ENCODE measurements at regions not wholly inside any gene's neighbourhood (a gene's known extent, or its start where the extent isn't known, plus 50 kb on each side); places are given as distances from the start of the nearest gene placed in this dataset.
"Not testable (repeated sequence)": the region's sequence is repeated elsewhere in the genome, so short reads cannot be mapped to it uniquely, and the experiment has no call there.

DNA sequence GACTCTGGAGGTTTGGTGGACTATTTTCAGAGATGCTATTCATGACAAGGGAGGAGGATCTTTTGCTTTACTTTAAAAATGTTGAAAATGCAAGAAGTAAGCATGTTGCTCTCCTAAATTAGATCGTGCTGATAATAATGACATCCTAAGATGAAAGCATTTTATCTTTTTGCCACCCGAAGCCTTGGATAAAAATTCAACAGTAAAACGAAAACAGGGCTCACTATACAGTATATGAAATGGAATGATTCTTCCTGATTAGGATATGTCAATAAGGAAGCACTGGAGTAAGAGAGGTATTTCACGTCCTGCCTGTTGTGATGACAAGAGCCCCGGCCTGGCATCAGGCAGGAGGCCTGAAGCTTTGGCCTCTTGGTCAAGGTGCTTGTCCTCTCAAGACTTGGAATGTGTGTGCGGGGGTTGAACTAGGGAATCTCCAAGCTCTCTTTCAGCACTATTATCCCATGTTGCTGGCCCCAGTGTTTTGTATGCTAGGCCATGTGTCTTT lies 306.0 kb downstream of the MTX2 start:
- Histone ChIP-seq H3K27ac (ENCODE audit: extremely low read depth, low read depth, low read length) (no peak overlapping the region), H3K9me3 (ENCODE audit: control insufficient read depth, insufficient read depth, low read depth, low read length) (no peaks in the 10 kb centered on the region), H3K36me3 (ENCODE audit: control insufficient read depth in 2 of 2, insufficient read depth in 1 of 2, low read length in 2 of 2) (no peaks in the 10 kb centered on the region), H3K4me1 (ENCODE audit: control insufficient read depth, insufficient read depth, low read length) (no peaks in the 10 kb centered on the region), H3K4me3 (ENCODE audit: low read depth, low read length) (no peak overlapping the region)
- CTCF ChIA-PET = interaction anchor here (0.9 kb wide), 1 partner anchor 21 kb away, joined by 4 read pairs; no protein-coding TSS in a partner anchor
- TF ChIP-seq ZNF350 (tag by site-specific recombination; IDR thresholded peaks at IDR 0.05) = no peak
- no peak for TF ChIP-seq ZNF768 (tag by site-specific recombination; IDR thresholded peaks at IDR 0.05)
- no peak for TF ChIP-seq ZNF626 (tag by site-specific recombination; IDR thresholded peaks at IDR 0.05)
- TF ChIP-seq ZFP69B (tag by site-specific recombination; IDR thresholded peaks at IDR 0.05) = no peak
- TF ChIP-seq, protein P1, sequence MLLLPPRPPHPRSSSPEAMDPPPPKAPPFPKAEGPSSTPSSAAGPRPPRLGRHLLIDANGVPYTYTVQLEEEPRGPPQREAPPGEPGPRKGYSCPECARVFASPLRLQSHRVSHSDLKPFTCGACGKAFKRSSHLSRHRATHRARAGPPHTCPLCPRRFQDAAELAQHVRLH (tag by site-specific recombination; IDR thresholded peaks at IDR 0.05) = no peak
- TF ChIP-seq ZNF239 (tag by site-specific recombination; IDR thresholded peaks at IDR 0.05) = no peak
- TF ChIP-seq, protein P2, sequence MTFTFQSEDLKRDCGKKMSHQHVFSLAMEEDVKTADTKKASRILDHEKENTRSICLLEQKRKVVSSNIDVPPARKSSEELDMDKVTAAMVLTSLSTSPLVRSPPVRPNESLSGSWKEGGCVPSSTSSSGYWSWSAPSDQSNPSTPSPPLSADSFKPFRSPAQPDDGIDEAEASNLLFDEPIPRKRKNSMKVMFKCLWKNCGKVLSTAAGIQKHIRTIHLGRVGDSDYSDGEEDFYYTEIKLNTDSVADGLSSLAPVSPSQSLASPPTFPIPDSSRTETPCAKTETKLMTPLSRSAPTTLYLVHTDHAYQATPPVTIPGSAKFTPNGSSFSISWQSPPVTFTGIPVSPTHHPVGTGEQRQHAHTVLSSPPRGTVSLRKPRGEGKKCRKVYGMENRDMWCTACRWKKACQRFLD (tag by site-specific recombination; IDR thresholded peaks at IDR 0.05) = no peak
- TF ChIP-seq ZNF514 (tag by site-specific recombination; IDR thresholded peaks at IDR 0.05) = no peak
- no peak for TF ChIP-seq PRDM1 (tag by site-specific recombination; IDR thresholded peaks at IDR 0.05)
- TF ChIP-seq, protein P3, sequence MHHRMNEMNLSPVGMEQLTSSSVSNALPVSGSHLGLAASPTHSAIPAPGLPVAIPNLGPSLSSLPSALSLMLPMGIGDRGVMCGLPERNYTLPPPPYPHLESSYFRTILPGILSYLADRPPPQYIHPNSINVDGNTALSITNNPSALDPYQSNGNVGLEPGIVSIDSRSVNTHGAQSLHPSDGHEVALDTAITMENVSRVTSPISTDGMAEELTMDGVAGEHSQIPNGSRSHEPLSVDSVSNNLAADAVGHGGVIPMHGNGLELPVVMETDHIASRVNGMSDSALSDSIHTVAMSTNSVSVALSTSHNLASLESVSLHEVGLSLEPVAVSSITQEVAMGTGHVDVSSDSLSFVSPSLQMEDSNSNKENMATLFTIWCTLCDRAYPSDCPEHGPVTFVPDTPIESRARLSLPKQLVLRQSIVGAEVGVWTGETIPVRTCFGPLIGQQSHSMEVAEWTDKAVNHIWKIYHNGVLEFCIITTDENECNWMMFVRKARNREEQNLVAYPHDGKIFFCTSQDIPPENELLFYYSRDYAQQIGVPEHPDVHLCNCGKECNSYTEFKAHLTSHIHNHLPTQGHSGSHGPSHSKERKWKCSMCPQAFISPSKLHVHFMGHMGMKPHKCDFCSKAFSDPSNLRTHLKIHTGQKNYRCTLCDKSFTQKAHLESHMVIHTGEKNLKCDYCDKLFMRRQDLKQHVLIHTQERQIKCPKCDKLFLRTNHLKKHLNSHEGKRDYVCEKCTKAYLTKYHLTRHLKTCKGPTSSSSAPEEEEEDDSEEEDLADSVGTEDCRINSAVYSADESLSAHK (tag by site-specific recombination; IDR thresholded peaks at IDR 0.05) = no peak
- POLR2A ChIA-PET = no interaction called here

DNA sequence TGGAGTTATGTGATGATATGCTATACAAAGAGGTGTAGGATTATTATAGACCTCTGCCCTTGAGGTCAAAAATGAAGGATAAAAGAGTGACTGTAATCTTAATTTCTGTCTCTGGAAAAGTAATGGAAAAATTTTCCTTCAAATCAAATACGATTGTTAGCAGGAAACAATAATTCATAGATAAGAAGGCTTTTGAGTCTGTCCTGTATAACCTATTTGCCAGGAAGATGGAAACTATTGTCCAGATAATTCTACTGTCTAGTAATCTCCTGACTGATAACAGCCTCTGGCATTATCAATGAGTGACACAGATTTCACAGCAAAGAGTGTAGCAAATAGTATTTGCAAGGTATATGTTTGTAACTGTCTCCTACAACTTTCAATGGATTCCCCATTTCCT lies 307.8 kb downstream of the MTX2 start:
- H3K4me3 ChIP-seq (ENCODE audit: low read depth, low read length) = no peak overlapping the region
- ChIA-PET POLR2A (no interaction called here), CTCF (no interaction called here)
- H3K9me3 ChIP-seq (ENCODE audit: control insufficient read depth, insufficient read depth, low read depth, low read length) = no peaks in the 10 kb centered on the region
- no peak overlapping the region for H3K27ac ChIP-seq (ENCODE audit: extremely low read depth, low read depth, low read length)
- TF ChIP-seq ZNF426 (tag by site-specific recombination; IDR thresholded peaks at IDR 0.05) = no peak
- TF ChIP-seq ZNF394 (tag by site-specific recombination; IDR thresholded peaks at IDR 0.05; ENCODE audit: borderline replicate concordance) = no peak
- TF ChIP-seq, protein P4, sequence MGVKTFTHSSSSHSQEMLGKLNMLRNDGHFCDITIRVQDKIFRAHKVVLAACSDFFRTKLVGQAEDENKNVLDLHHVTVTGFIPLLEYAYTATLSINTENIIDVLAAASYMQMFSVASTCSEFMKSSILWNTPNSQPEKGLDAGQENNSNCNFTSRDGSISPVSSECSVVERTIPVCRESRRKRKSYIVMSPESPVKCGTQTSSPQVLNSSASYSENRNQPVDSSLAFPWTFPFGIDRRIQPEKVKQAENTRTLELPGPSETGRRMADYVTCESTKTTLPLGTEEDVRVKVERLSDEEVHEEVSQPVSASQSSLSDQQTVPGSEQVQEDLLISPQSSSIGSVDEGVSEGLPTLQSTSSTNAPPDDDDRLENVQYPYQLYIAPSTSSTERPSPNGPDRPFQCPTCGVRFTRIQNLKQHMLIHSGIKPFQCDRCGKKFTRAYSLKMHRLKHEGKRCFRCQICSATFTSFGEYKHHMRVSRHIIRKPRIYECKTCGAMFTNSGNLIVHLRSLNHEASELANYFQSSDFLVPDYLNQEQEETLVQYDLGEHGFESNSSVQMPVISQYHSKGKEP (tag by site-specific recombination; IDR thresholded peaks at IDR 0.05) = no peak
- no peak for TF ChIP-seq ZNF184 (tag by site-specific recombination; IDR thresholded peaks at IDR 0.05)
- TF ChIP-seq ZNF248 (tag by site-specific recombination; IDR thresholded peaks at IDR 0.05) = no peak
- TF ChIP-seq BCL11A (tag by site-specific recombination; IDR thresholded peaks at IDR 0.05; ENCODE audit: low read depth) = no peak
- TF ChIP-seq ZNF114 (tag by site-specific recombination; IDR thresholded peaks at IDR 0.05) = no peak
- TF ChIP-seq PRDM1 (tag by site-specific recombination; IDR thresholded peaks at IDR 0.05) = no peak
- H3K36me3 ChIP-seq (ENCODE audit: control insufficient read depth in 2 of 2, insufficient read depth in 1 of 2, low read length in 2 of 2) = no peaks in the 10 kb centered on the region
- peaks cover under 1% of the 10 kb centered on the region for H3K4me1 ChIP-seq (ENCODE audit: control insufficient read depth, insufficient read depth, low read length)

DNA sequence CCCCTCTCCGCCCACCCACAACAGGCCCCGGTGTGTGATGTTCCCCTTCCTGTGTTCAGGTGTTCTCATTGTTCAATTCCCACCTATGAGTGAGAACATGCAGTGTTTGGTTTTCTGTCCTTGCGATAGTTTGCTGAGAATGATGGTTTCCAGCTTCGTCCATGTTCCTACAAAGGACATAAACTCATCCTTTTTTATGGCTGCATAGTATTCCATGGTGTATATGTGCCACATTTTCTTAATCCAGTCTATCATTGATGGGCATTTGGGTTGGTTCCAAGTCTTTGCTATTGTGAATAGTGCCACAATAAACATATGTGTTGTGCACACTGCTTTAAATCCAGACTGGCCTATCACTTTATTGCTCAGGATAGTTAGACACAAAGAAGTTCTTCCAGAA lies 309.1 kb downstream of the MTX2 start:
- H3K27ac ChIP-seq (ENCODE audit: extremely low read depth, low read depth, low read length); POLR2A ChIA-PET; H3K4me3 ChIP-seq (ENCODE audit: low read depth, low read length); H3K9me3 ChIP-seq (ENCODE audit: control insufficient read depth, insufficient read depth, low read depth, low read length); H3K36me3 ChIP-seq (ENCODE audit: control insufficient read depth in 2 of 2, insufficient read depth in 1 of 2, low read length in 2 of 2): not testable (repeated sequence)
- TF ChIP-seq ZNF146 (tag by site-specific recombination; IDR thresholded peaks at IDR 0.05) = peak; percentile 97
- TF ChIP-seq, protein P1 (tag by site-specific recombination; IDR thresholded peaks at IDR 0.05) = peak; percentile 81
- CTCF ChIA-PET = interaction anchor here (0.6 kb wide), 1 partner anchor 24 kb away, joined by 4 read pairs; no protein-coding TSS in a partner anchor
- H3K4me1 ChIP-seq (ENCODE audit: control insufficient read depth, insufficient read depth, low read length) = peaks cover 13% of the 10 kb centered on the region
